ENCODE measurements at regions not wholly inside any gene's neighbourhood (a gene's known extent, or its start where the extent isn't known, plus 50 kb on each side); places are given as distances from the start of the nearest gene placed in this dataset.

DNA sequence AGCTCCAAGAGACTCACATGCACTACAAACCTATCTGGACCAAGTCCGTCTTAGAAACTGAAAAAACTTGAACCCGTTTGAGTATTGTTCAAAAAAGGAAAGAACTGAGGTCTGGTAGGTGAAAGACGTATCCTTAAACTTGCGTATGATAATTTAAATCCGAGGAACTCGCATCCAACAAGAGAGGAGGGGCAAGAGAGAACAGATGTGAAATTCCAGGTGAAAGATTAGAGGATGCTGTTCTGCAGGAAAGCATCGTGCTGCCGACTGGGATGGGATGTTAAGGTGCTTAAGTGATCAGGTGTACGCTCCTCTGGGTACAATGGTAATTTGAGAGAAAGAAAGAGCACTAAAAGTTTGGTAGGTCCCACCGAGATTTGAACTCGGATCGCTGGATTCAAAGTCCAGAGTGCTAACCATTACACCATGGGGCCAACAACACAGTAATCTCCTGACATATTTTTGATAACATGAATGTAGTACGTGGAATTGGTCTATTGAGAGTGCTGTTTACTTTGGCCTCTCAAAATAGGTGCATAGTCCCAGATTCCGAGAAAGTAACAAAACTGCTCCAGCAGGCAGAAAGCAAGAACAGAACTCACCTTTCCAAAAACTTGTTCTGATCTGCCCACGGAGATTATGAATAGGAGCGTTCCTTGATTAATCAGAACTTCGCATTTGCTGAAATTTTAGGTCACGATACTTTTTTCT lies 53.5 kb upstream of the BTN3A2 start:
- Histone ChIP-seq H3K9me3 (ENCODE audit: insufficient read depth, low read depth, low read length) (no peaks in the 10 kb centered on the region), H3F3A (ENCODE audit: low read depth) (0 out of 2 replicates have a peak, but pooled peaks cover 6% of the 10 kb centered on the region), H3K27me3 (ENCODE audit: insufficient read depth, low read length, poor library complexity, severe bottlenecking) (no peaks in the 10 kb centered on the region), H3K4me2 (ENCODE audit: low read depth, low read length, poor library complexity, severe bottlenecking) (peak overlapping the region; percentile 68), H3K9ac (ENCODE audit: low read depth, low read length, poor library complexity, severe bottlenecking) (peak overlapping the region; percentile 36), H3K4me3 (ENCODE audit: low read length, poor library complexity, severe bottlenecking) (peak overlapping the region; percentile 81), H4K20me1 (ENCODE audit: insufficient read depth, low read length, poor library complexity, severe bottlenecking) (no peaks in the 10 kb centered on the region), H3K4me1 (ENCODE audit: insufficient read depth, low read length, poor library complexity, severe bottlenecking) (peaks cover 51% of the 10 kb centered on the region), H3K79me2 (ENCODE audit: insufficient read depth, low read length) (no peaks in the 10 kb centered on the region), H2AFZ (ENCODE audit: low read length) (no peak overlapping the region), H3K9me2 (replicated peaks; ENCODE audit: low read depth, low read length) (no peaks in the 10 kb centered on the region), H3K36me3 (ENCODE audit: insufficient read depth, low read length) (no peaks in the 10 kb centered on the region)
- TF ChIP-seq EZH2phosphoT487 (IDR thresholded peaks at IDR 0.05; ENCODE audit: borderline replicate concordance): no peak
- TF ChIP-seq, protein P1, sequence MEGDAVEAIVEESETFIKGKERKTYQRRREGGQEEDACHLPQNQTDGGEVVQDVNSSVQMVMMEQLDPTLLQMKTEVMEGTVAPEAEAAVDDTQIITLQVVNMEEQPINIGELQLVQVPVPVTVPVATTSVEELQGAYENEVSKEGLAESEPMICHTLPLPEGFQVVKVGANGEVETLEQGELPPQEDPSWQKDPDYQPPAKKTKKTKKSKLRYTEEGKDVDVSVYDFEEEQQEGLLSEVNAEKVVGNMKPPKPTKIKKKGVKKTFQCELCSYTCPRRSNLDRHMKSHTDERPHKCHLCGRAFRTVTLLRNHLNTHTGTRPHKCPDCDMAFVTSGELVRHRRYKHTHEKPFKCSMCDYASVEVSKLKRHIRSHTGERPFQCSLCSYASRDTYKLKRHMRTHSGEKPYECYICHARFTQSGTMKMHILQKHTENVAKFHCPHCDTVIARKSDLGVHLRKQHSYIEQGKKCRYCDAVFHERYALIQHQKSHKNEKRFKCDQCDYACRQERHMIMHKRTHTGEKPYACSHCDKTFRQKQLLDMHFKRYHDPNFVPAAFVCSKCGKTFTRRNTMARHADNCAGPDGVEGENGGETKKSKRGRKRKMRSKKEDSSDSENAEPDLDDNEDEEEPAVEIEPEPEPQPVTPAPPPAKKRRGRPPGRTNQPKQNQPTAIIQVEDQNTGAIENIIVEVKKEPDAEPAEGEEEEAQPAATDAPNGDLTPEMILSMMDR (conservative IDR thresholded peaks at IDR 0.05; ENCODE audit: low read length): peak; percentile 17; the same call in 1 of the 2 replicates

DNA sequence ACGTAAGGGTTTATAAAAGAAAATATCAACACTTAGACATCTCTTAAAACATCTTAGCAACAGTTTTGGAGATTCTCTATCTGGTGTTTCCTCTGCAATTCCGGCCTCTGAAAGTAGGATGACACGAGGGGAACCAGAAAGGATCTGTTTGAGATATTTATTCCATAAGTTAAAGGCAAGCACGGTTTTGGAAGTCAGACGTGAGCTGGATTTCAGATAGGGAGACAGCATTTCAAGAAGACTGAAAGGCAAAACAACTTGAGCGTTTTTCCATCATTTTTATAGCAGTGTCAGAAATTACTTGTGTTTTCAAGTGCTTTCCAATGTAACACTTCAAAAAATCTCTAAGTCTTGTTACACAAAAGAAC lies 52.9 kb upstream of the BTN3A2 start:
- peak overlapping the region; percentile 81 for H3K4me3 ChIP-seq (ENCODE audit: low read length, poor library complexity, severe bottlenecking)
- no peaks in the 10 kb centered on the region for H3K9me2 ChIP-seq (replicated peaks; ENCODE audit: low read depth, low read length)
- TF ChIP-seq EZH2phosphoT487 (IDR thresholded peaks at IDR 0.05; ENCODE audit: borderline replicate concordance): no peak
- TF ChIP-seq, protein P1 (conservative IDR thresholded peaks at IDR 0.05; ENCODE audit: low read length): no peak
- H3K36me3 ChIP-seq (ENCODE audit: insufficient read depth, low read length): no peaks in the 10 kb centered on the region
- 0 out of 2 replicates have a peak, but pooled peaks cover 6% of the 10 kb centered on the region for H3F3A ChIP-seq (ENCODE audit: low read depth)
- peak overlapping the region; percentile 68 for H3K4me2 ChIP-seq (ENCODE audit: low read depth, low read length, poor library complexity, severe bottlenecking)
- no peaks in the 10 kb centered on the region for H3K9me3 ChIP-seq (ENCODE audit: insufficient read depth, low read depth, low read length)
- H2AFZ ChIP-seq (ENCODE audit: low read length): no peak overlapping the region
- H3K27me3 ChIP-seq (ENCODE audit: insufficient read depth, low read length, poor library complexity, severe bottlenecking): no peaks in the 10 kb centered on the region
- no peaks in the 10 kb centered on the region for H4K20me1 ChIP-seq (ENCODE audit: insufficient read depth, low read length, poor library complexity, severe bottlenecking)
- no peaks in the 10 kb centered on the region for H3K79me2 ChIP-seq (ENCODE audit: insufficient read depth, low read length)
- peak overlapping the region; percentile 36 for H3K9ac ChIP-seq (ENCODE audit: low read depth, low read length, poor library complexity, severe bottlenecking)
- H3K4me1 ChIP-seq (ENCODE audit: insufficient read depth, low read length, poor library complexity, severe bottlenecking): peaks cover 47% of the 10 kb centered on the region

DNA sequence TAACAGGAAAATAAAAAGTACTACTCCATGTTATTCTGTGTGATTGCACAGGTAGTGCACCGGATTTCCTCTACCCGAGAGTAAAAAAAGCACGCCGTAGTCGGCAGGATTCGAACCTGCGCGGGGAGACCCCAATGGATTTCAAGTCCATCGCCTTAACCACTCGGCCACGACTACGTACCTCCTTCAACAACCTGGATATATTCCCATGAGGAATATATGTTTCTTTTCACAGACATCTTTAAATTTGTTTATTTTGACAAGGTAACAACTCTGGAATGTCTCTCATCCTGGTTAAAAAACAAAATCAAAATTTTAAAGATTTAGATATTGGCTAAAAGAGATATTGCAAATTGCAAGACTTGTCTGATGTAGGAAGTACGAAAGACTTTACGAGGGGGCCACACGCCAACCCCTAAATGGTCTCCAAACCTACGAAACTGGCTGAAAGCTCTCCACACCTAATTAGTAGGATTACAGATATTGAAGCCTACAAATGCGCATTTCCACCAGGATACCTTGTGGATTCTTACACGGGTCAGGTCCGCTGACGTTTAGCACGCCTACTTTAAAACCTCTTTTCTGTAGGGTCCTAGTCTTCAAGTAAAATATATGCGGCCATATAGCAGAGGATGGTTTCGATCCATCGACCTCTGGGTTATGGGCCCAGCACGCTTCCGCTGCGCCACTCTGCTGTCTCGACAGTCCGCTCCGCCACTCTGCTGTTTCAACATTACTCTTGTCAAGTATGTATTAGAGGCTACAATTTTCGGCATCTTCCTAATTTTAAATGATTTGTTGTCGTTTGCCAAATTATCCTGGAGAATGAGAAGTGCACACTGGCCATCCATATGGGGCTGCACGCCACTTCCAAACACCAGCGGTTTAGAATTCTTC lies 52.2 kb upstream of the BTN3A2 start:
- H3K9me3 ChIP-seq (ENCODE audit: insufficient read depth, low read depth, low read length): no peaks in the 10 kb centered on the region
- peak overlapping the region; percentile 81 for H3K4me3 ChIP-seq (ENCODE audit: low read length, poor library complexity, severe bottlenecking)
- H3K9ac ChIP-seq (ENCODE audit: low read depth, low read length, poor library complexity, severe bottlenecking): peak overlapping the region; percentile 70
- TF ChIP-seq, protein P1 (conservative IDR thresholded peaks at IDR 0.05; ENCODE audit: low read length): no peak
- no peak for TF ChIP-seq EZH2phosphoT487 (IDR thresholded peaks at IDR 0.05; ENCODE audit: borderline replicate concordance)
- H3K4me2 ChIP-seq (ENCODE audit: low read depth, low read length, poor library complexity, severe bottlenecking): peak overlapping the region; percentile 68
- H3K9me2 ChIP-seq (replicated peaks; ENCODE audit: low read depth, low read length): no peaks in the 10 kb centered on the region
- no peaks in the 10 kb centered on the region for H3K36me3 ChIP-seq (ENCODE audit: insufficient read depth, low read length)
- H3F3A ChIP-seq (ENCODE audit: low read depth): 0 out of 2 replicates have a peak, but pooled peaks cover 6% of the 10 kb centered on the region
- peaks cover 40% of the 10 kb centered on the region for H3K4me1 ChIP-seq (ENCODE audit: insufficient read depth, low read length, poor library complexity, severe bottlenecking)
- no peaks in the 10 kb centered on the region for H3K79me2 ChIP-seq (ENCODE audit: insufficient read depth, low read length)
- no peaks in the 10 kb centered on the region for H4K20me1 ChIP-seq (ENCODE audit: insufficient read depth, low read length, poor library complexity, severe bottlenecking)
- H3K27me3 ChIP-seq (ENCODE audit: insufficient read depth, low read length, poor library complexity, severe bottlenecking): no peaks in the 10 kb centered on the region
- peak overlapping the region; percentile 92 for H2AFZ ChIP-seq (ENCODE audit: low read length)
